ENCODE measurements at regions not wholly inside any gene's neighbourhood (a gene's known extent, or its start where the extent isn't known, plus 50 kb on each side); places are given as distances from the start of the nearest gene placed in this dataset.

- FAIRE-seq (no peak), ATAC-seq (no peak), DNase-seq (ENCODE audit: low read depth, low spot score) (no peak)
- ChIA-PET SMC1A (ENCODE audit: uncharacterized antibody, unreplicated experiment) (no interaction called here), CTCF (no interaction called here), POLR2A (no interaction called here), RAD21 (ENCODE audit: unreplicated experiment) (no interaction called here)
- Histone ChIP-seq H3K9me3 (replicated peaks; ENCODE audit: control insufficient read depth, insufficient read depth, low read length) (no peaks in the 10 kb centered on the region), H3K9ac (ENCODE audit: control insufficient read depth, insufficient read depth, low read length) (no peak overlapping the region), H4K20me1 (ENCODE audit: control insufficient read depth, insufficient read depth) (no peaks in the 10 kb centered on the region), H3K4me3 (no peak overlapping the region), H3K4me2 (ENCODE audit: control insufficient read depth, insufficient read depth) (no peak overlapping the region), H2AFZ (ENCODE audit: control insufficient read depth, low read depth, low read length) (no peak overlapping the region), H3K27ac (ENCODE audit: control insufficient read depth, insufficient read depth) (no peak overlapping the region), H3K36me3 (ENCODE audit: control insufficient read depth in 2 of 2, insufficient read depth in 2 of 2, low read length in 1 of 2) (no peaks in the 10 kb centered on the region), H3K27me3 (replicated peaks in 1 of 2; ENCODE audit: control insufficient read depth in 2 of 2, insufficient read depth in 2 of 2, low read length in 1 of 2) (no peaks in the 10 kb centered on the region), H3K79me2 (ENCODE audit: control insufficient read depth, insufficient read depth, low read length) (no peaks in the 10 kb centered on the region), H3K4me1 (ENCODE audit: control insufficient read depth, insufficient read depth, low read length) (no peaks in the 10 kb centered on the region)
- no TSS peak for BruUV-seq (replicated peaks)
- intact Hi-C loops (cut with micrococcal nuclease; ENCODE audit: unreplicated experiment) (no loop called here), in situ Hi-C loops (cut with MboI) (no loop called here)
- TF ChIP-seq DPF2 (IDR thresholded peaks at IDR 0.05) = no peak
- no peak for TF ChIP-seq CHD2 (IDR thresholded peaks at IDR 0.05; ENCODE audit: borderline replicate concordance, low read depth, low read length)
- no peak for TF ChIP-seq MXI1 (IDR thresholded peaks at IDR 0.05; ENCODE audit: low read depth, low read length)
- TF ChIP-seq REST (IDR thresholded peaks at IDR 0.05; ENCODE audit: low read depth, low read length) = no peak
- TF ChIP-seq PML (IDR thresholded peaks at IDR 0.05; ENCODE audit: low read length) = no peak
- no peak for TF ChIP-seq HDAC6 (IDR thresholded peaks at IDR 0.05; ENCODE audit: unreplicated experiment)
- no peak for TF ChIP-seq EP300 (IDR thresholded peaks at IDR 0.05; ENCODE audit: borderline replicate concordance in 1 of 2, control insufficient read depth in 1 of 2, low read depth in 2 of 2, low read length in 2 of 2)
- no peak for TF ChIP-seq E4F1 (IDR thresholded peaks at IDR 0.05; ENCODE audit: borderline replicate concordance, partially characterized antibody)
- TF ChIP-seq SMAD1 (IDR thresholded peaks at IDR 0.05; ENCODE audit: low read depth, partially characterized antibody) = no peak
Measured at GRCh38 chr16:63904182-63904581, 1217.7 kb downstream of the CDH11 start.
